Activated T-cell treated with anti-CD3 and anti-CD28 coated beads, Interleukin-2, amount 50 U/mL, for 24 hours (primary cell): ENCODE measurements at regions not wholly inside any gene's neighbourhood (a gene's known extent, or its start where the extent isn't known, plus 50 kb on each side); places are given as distances from the start of the nearest gene placed in this dataset.

Experiments
- DNase-seq: peaks from one replicate; pipeline ENCODE4 v3.0.0-alpha.2; 2020
- H3K27ac Mint-ChIP-seq: 2 replicates; pipeline ENCODE4 v1.8.0; 2020; ENCODE audit warnings: mild to moderate bottlenecking, mixed read lengths
- H3K27me3 Mint-ChIP-seq: 2 replicates; pipeline ENCODE4 v1.8.0; 2020; ENCODE audit warnings: mixed read lengths
- H3K36me3 Mint-ChIP-seq: 2 replicates; pipeline ENCODE4 v1.8.0; 2020; ENCODE audit warnings: low read depth, mixed read lengths
- H3K4me1 Mint-ChIP-seq: 2 replicates; pipeline ENCODE4 v1.8.0; 2020; ENCODE audit warnings: low read depth, mixed read lengths
- H3K4me3 Mint-ChIP-seq: 2 replicates; pipeline ENCODE4 v1.8.0; 2020; ENCODE audit warnings: mild to moderate bottlenecking, moderate library complexity, mixed read lengths
- H3K9me3 Mint-ChIP-seq: 2 replicates; pipeline ENCODE4 v1.8.0; 2020; ENCODE audit warnings: mixed read lengths

DNA sequence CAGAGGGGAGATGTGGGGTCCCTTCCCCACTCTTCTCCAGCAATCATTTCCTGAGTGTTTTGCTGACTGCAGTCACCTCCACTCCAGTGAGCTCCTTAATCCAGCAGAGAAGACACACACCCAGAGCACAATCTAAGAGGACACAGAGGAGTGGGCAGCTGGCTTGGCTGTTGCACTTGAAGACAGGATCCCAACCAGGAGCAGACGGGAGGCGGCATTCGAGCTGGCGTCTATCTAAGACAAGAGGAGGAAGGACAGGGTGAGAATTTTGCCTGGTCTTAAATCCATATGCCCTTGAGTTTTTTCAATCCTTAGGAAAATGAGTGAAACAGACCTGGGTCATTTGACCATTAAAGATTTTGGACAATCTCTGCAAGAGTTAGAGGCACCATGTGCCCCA, 56.1 kb upstream of the SIM2 start:
- Mint-ChIP-seq H3K9me3 (no peaks in the 10 kb centered on the region), H3K27ac (no peak overlapping the region), H3K36me3 (no peaks in the 10 kb centered on the region), H3K4me1 (peaks cover 5% of the 10 kb centered on the region), H3K27me3 (peaks cover 9% of the 10 kb centered on the region), H3K4me3 (no peak overlapping the region)
- no peak for DNase-seq

DNA sequence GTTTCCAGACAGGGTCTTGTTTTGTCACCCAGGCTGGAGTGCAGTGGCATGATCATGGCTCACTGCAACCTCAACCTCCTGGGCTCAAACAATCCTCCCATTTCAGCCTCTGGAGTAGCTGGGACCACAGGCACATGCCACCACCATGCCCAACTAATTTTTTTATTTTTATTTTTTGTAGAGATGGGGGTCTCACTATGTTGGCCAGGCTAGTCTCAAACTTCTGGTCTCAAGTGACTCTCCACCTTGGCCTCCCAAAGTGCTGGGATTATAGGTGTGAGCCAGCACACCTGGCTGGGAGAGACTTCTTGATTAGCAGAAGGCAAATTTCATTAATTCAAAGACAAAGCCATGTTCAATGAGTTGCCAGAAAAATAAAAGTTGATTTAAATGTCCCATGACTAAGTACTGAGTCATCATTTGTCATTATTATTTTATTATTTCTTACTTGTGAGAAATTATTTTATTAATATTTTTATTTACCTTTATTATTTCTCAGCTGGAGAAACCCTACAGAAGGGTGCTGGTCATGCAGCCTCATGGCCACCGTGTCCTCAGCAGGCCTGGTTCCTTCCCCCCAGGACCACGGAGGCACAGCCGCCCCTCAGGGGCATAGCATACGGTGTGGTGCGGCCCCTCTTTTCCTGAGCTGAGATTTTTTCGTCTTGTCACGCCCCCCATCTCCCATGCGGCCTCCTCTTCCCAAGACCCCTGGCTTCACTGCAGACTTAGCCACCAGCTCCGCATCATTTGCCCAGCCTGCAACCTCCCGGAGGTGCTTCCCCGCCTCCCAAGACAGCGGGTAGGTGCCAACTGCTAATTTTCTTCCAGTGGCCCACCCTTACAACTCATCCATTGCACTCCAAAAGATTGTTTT, 55.3 kb upstream of the SIM2 start:
- Mint-ChIP-seq H3K9me3 (no peaks in the 10 kb centered on the region), H3K4me1 (peaks cover 5% of the 10 kb centered on the region), H3K4me3 (no peak overlapping the region), H3K27me3 (peaks cover 11% of the 10 kb centered on the region), H3K36me3 (no peaks in the 10 kb centered on the region), H3K27ac (no peak overlapping the region)
- no peak for DNase-seq

DNA sequence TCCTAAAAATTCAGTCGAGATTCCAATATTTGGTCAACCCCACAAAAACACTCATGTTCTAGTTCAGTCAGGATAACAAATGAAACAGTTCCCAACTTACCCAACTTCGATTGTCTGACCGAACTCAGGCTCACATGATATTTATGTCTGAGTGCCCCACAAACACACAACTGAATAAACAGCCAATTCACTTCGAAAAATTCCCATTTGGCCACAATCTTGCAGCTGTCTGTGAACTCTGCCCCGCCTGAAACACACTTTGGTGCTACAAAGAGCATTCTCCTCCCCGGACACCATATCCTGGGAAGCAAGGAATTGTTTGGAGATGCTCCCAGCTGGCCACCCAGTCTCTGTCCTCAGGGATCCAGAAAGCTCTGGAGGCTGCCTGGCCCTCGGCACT, 52.9 kb upstream of the SIM2 start:
- Mint-ChIP-seq H3K4me1 (no peaks in the 10 kb centered on the region), H3K36me3 (no peaks in the 10 kb centered on the region), H3K9me3 (no peaks in the 10 kb centered on the region), H3K27ac (no peak overlapping the region), H3K4me3 (no peak overlapping the region), H3K27me3 (peaks cover 11% of the 10 kb centered on the region)
- DNase-seq, result no peak

DNA sequence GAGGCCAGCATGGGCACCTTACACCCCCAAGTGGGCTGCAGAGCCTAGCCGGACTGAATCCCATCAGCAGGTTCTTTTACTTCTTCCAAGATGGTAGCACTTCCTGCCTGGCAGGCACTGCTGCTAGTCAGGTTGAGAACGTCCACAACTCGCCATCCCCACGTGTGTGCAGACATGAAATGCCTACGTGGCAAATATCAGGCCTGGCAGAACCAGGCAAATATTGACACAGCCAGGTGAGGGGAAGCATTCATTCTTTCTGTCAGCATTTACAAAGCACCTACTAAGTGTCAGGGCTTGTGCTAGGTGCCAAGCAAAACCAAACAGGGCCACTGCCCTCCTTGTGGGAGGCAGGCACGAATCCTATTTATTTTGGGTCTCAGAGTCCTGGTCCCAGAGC, 52.3 kb upstream of the SIM2 start:
- no peaks in the 10 kb centered on the region for H3K9me3 Mint-ChIP-seq
- H3K4me1 Mint-ChIP-seq, result no peaks in the 10 kb centered on the region
- H3K36me3 Mint-ChIP-seq, result no peaks in the 10 kb centered on the region
- peaks cover 9% of the 10 kb centered on the region for H3K27me3 Mint-ChIP-seq
- no peak for DNase-seq
- no peak overlapping the region for H3K4me3 Mint-ChIP-seq
- H3K27ac Mint-ChIP-seq, result no peak overlapping the region

DNA sequence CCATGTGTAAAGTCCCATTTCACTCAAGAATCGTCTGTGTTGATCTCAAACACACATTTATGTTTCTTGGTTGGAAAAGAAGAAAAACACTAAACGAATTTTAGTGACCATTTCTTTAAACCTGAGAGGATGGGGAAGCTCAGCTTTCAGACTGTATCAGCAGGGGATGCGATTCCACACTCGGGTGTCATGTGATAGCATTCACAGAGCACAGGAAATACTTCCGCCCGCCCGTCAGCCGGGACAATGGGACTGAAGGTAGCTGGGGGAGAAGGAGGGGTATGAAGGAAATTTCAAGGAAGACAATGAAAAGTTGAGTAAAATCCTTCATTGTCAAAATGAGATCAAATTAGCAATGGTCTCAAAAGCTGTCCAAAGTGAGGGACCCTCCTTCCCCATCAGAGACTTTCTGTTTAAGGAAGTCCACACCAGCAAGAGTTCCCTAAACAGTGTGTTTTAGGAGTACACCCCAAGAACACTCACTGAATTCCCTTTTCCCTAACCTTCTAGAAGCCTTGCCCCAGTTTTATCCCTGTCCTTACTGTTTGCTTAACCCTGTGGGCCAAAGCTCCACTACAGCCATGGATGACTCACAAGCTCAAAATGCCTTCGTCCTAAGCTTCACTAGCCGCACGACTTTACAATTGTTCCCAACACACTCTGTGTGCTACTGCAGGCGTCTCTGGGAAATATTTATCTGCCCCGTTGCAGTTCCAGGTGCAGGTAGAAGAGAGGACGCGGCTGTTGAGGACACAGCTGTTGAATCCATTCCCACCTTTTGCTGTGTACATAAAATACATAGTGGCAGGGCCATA, 51.4 kb upstream of the SIM2 start:
- Mint-ChIP-seq H3K9me3 (no peaks in the 10 kb centered on the region), H3K4me3 (no peak overlapping the region), H3K27ac (no peak overlapping the region), H3K4me1 (no peaks in the 10 kb centered on the region), H3K36me3 (no peaks in the 10 kb centered on the region), H3K27me3 (peaks cover 9% of the 10 kb centered on the region)
- DNase-seq, result no peak
